Trophoblast cell (in vitro differentiated cells and primary cell): ENCODE measurements at regions not wholly inside any gene's neighbourhood (a gene's known extent, or its start where the extent isn't known, plus 50 kb on each side); places are given as distances from the start of the nearest gene placed in this dataset.
"Not testable (repeated sequence)": the region's sequence is repeated elsewhere in the genome, so short reads cannot be mapped to it uniquely, and the experiment has no call there.

Source experiments
- DNase-seq, 2 donors: peaks; one replicate each; pipeline ENCODE4 v3.0.0-alpha.2; 2016
- H2AFZ ChIP-seq: 2 replicates; pipeline ENCODE4 v1.6.1; 2013; ENCODE audit warnings: low read length, moderate library complexity, mild to moderate bottlenecking; ENCODE audit not compliant: insufficient read depth, poor library complexity
- H2AK5ac ChIP-seq: 2 replicates; pipeline ENCODE4 v1.6.1; 2013; ENCODE audit warnings: mild to moderate bottlenecking, low read length
- H2BK120ac ChIP-seq: 2 replicates; pipeline ENCODE4 v1.6.1; 2013; ENCODE audit warnings: low read length, mild to moderate bottlenecking, moderate library complexity; ENCODE audit not compliant: insufficient read depth, poor library complexity
- H2BK12ac ChIP-seq: 2 replicates; pipeline ENCODE4 v1.6.1; 2013; ENCODE audit warnings: mild to moderate bottlenecking, low read length, moderate library complexity
- H2BK5ac ChIP-seq: 2 replicates; pipeline ENCODE4 v1.6.1; 2013; ENCODE audit warnings: low read length, low read depth, moderate library complexity, mild to moderate bottlenecking; ENCODE audit not compliant: poor library complexity
- H3K14ac ChIP-seq: 2 replicates; pipeline ENCODE4 v1.6.1; 2013; ENCODE audit warnings: mild to moderate bottlenecking, low read length
- H3K18ac ChIP-seq: 2 replicates; pipeline ENCODE4 v1.6.1; 2013; ENCODE audit warnings: mild to moderate bottlenecking, low read length
- H3K23ac ChIP-seq: 2 replicates; pipeline ENCODE4 v1.6.1; 2013; ENCODE audit warnings: low read length
- H3K27ac ChIP-seq: 2 replicates; pipeline ENCODE4 v1.5.1; 2013; ENCODE audit warnings: low read depth, mild to moderate bottlenecking, inconsistent platforms, low read length, moderate library complexity
- H3K27me3 ChIP-seq: 2 replicates; pipeline ENCODE4 v1.6.1; 2013; ENCODE audit warnings: inconsistent platforms, mild to moderate bottlenecking, low read length, moderate library complexity; ENCODE audit not compliant: insufficient read depth
- H3K36me3 ChIP-seq, 2 experiments: 1 replicate in 1 of 2; 2 replicates in 1 of 2; pipeline ENCODE4 v1.6.1; 2013; ENCODE audit warnings: low read length in 2 of 2, mild to moderate bottlenecking in 2 of 2, moderate library complexity in 1 of 2; ENCODE audit not compliant: insufficient read depth in 2 of 2, control insufficient read depth in 1 of 2
- H3K4ac ChIP-seq: 2 replicates; pipeline ENCODE4 v1.6.1; 2013; ENCODE audit warnings: low read depth, mild to moderate bottlenecking, low read length, moderate library complexity
- H3K4me1 ChIP-seq, 2 experiments: 1 replicate in 1 of 2; 2 replicates in 1 of 2; pipeline ENCODE4 v1.6.1; 2013; ENCODE audit warnings: low read length in 2 of 2, mild to moderate bottlenecking in 2 of 2, moderate library complexity in 1 of 2; ENCODE audit not compliant: insufficient read depth in 2 of 2, control insufficient read depth in 1 of 2
- H3K4me2 ChIP-seq: 2 replicates; pipeline ENCODE4 v1.6.1; 2013; ENCODE audit warnings: inconsistent platforms, mild to moderate bottlenecking, low read length, moderate library complexity
- H3K4me3 ChIP-seq: 2 replicates; pipeline ENCODE4 v1.5.1; 2013; ENCODE audit warnings: mild to moderate bottlenecking, low read depth, low read length, inconsistent platforms
- H3K79me1 ChIP-seq: one replicate; pipeline ENCODE4 v1.6.1; 2013; ENCODE audit warnings: low read length
- H3K79me2 ChIP-seq: 2 replicates; pipeline ENCODE4 v1.6.1; 2013; ENCODE audit warnings: low read length, mild to moderate bottlenecking; ENCODE audit not compliant: control insufficient read depth, insufficient read depth, poor library complexity
- H3K9ac ChIP-seq: 2 replicates; pipeline ENCODE4 v1.6.1; 2013; ENCODE audit warnings: mild to moderate bottlenecking, low read length
- H3K9me3 ChIP-seq: 2 replicates; pipeline ENCODE4 v1.6.1; 2013; ENCODE audit warnings: low read depth, mild to moderate bottlenecking, control low read depth, inconsistent platforms, low read length; ENCODE audit not compliant: insufficient read depth
- H4K12ac ChIP-seq: 2 replicates; pipeline ENCODE4 v1.6.1; 2013; ENCODE audit warnings: low read depth, mild to moderate bottlenecking, low read length, moderate library complexity
- H4K8ac ChIP-seq: 2 replicates; pipeline ENCODE4 v1.6.1; 2013; ENCODE audit warnings: low read depth, mild to moderate bottlenecking, low read length, moderate library complexity
- H4K91ac ChIP-seq: one replicate; pipeline ENCODE4 v1.6.1; 2013; ENCODE audit warnings: low read depth, mild to moderate bottlenecking, low read length, moderate library complexity
- WGBS: extraction: QIAGEN DNeasy Blood & Tissue Kit; methylation state at CpG from one replicate; pipeline ENCODE4 v1.1.7; 2013; ENCODE audit warnings: missing lambda C conversion rate; ENCODE audit not compliant: insufficient read length, insufficient coverage; ENCODE audit errors: extremely low coverage; 5-methylcytosine and 5-hydroxymethylcytosine counted together

- H4K12ac ChIP-seq, H2BK120ac ChIP-seq, H3K23ac ChIP-seq, H4K8ac ChIP-seq, H3K4me3 ChIP-seq, H3K4ac ChIP-seq, H3K4me2 ChIP-seq, H2AFZ ChIP-seq, H2BK12ac ChIP-seq, H3K9me3 ChIP-seq, H3K36me3 ChIP-seq, H3K79me2 ChIP-seq, H3K9ac ChIP-seq, H3K27ac ChIP-seq, H2BK5ac ChIP-seq, H3K27me3 ChIP-seq, H3K18ac ChIP-seq, H2AK5ac ChIP-seq, H3K79me1 ChIP-seq, H3K4me1 ChIP-seq, H4K91ac ChIP-seq, DNase-seq, H3K14ac ChIP-seq: not testable (repeated sequence)
- no CpG with 5 or more reads among the region's 5 CpGs for WGBS
Measured at GRCh38 chr22:22335640-22336039, 91.1 kb downstream of the VPREB1 start.

- WGBS: no CpG with 5 or more reads among the region's 2 CpGs
- DNase-seq, H3K4me2 ChIP-seq, H3K79me2 ChIP-seq, H3K4ac ChIP-seq, H4K91ac ChIP-seq, H3K4me1 ChIP-seq, H3K27ac ChIP-seq, H2BK5ac ChIP-seq, H3K36me3 ChIP-seq, H3K14ac ChIP-seq, H3K23ac ChIP-seq, H4K12ac ChIP-seq, H3K27me3 ChIP-seq, H3K79me1 ChIP-seq, H3K4me3 ChIP-seq, H2BK12ac ChIP-seq, H4K8ac ChIP-seq, H2BK120ac ChIP-seq, H3K9ac ChIP-seq, H3K18ac ChIP-seq, H2AK5ac ChIP-seq, H2AFZ ChIP-seq, H3K9me3 ChIP-seq: not testable (repeated sequence)
Measured at GRCh38 chr22:22336333-22336732, 91.7 kb downstream of the VPREB1 start.

DNA sequence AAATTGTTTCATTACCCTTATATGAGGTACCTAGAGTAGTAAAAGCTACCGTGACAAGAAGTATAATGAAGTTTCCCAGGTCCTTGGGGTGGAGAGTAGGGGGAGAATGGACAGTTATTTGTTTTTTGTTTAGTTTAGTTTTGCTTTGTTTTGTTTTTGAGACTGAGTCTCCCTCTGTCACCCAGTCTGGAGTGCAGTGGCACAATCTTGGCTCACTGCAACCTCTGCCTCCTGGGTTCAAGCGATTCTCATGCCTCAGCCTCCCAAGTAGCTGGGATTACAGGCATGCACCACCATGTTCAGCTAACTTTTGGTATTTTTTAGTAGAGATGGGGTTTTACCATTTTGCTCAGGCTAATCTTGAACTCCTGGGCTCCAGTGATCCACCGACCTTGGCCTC lies 94.2 kb downstream of the VPREB1 start:
- not testable (repeated sequence) for H3K36me3 ChIP-seq, H3K27ac ChIP-seq, H2AFZ ChIP-seq, H4K8ac ChIP-seq, H3K9me3 ChIP-seq, H2BK5ac ChIP-seq, H3K4ac ChIP-seq, H3K27me3 ChIP-seq, DNase-seq, H3K79me1 ChIP-seq, H4K91ac ChIP-seq, H3K23ac ChIP-seq, H3K4me1 ChIP-seq, H2AK5ac ChIP-seq, H4K12ac ChIP-seq, H3K4me2 ChIP-seq, H3K14ac ChIP-seq, H3K9ac ChIP-seq, H3K18ac ChIP-seq, H2BK120ac ChIP-seq, H2BK12ac ChIP-seq, H3K79me2 ChIP-seq, H3K4me3 ChIP-seq
- WGBS: no CpG with 5 or more reads among the region's 3 CpGs

- Histone ChIP-seq H3K23ac (no peak overlapping the region), H3K4ac (no peak overlapping the region), H2AK5ac (no peak overlapping the region), H3K18ac (no peak overlapping the region), H2AFZ (no peak overlapping the region), H3K14ac (no peak overlapping the region), H3K79me1 (no peaks in the 10 kb centered on the region), H3K27ac (no peak overlapping the region), H4K91ac (no peak overlapping the region), H3K4me3 (no peak overlapping the region), H4K12ac (no peak overlapping the region), H3K79me2 (no peaks in the 10 kb centered on the region), H3K36me3 (no peaks in the 10 kb centered on the region), H3K9me3 (no peaks in the 10 kb centered on the region), H4K8ac (no peak overlapping the region), H2BK120ac (no peak overlapping the region), H2BK5ac (no peak overlapping the region), H2BK12ac (no peak overlapping the region), H3K9ac (no peak overlapping the region), H3K4me2 (no peak overlapping the region), H3K4me1 (no peaks in the 10 kb centered on the region), H3K27me3 (no peaks in the 10 kb centered on the region)
- DNase-seq: no peak
- WGBS: no CpG with 5 or more reads among the region's 4 CpGs
Measured at GRCh38 chr22:22341736-22342135, 97.2 kb downstream of the VPREB1 start.
